ENCODE measurements at regions not wholly inside any gene's neighbourhood (a gene's known extent, or its start where the extent isn't known, plus 50 kb on each side); places are given as distances from the start of the nearest gene placed in this dataset.

DNA sequence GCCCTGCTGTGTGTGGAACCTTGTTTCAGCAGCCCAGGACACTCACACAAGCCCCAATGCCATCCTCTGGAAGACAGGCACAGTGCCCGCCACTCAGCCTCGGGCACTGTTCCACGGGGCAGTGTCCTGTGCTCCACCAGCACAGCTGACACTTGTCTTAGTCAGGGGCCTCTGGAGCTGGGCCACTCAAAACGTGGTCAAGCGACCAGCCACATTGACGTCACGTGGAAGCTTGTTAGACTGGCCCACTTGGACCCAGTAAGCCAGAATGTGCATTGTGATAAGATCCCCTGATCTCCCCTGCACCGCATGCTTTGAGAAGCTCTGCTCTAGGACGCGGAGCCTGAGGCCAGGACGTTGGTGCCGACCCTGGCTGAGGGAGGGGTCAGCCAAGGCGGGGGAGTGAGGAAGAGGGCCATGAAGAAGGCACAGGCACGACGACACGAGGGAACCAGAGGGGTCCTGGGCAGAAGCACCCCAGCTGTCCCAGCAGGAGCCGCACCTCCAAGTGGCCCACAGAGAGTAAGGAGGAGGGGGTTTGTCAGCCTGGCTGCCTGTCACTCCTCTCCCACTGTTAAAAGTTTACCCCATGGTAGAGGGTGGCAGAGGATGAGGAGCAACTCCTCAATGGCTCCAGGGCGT lies 64.6 kb downstream of the LINC01488 start:
- no peak for DNase-seq (ENCODE audit: low read depth)

GRCh38 chr11:69546735-69547370 lies 65.4 kb downstream of the LINC01488 start:
- no peak for DNase-seq (ENCODE audit: low read depth)

- DNase-seq (ENCODE audit: low read depth): no peak
Observed at GRCh38 chr11:69550846-69551245, 69.4 kb downstream of the LINC01488 start.

GRCh38 chr11:69551963-69552362 lies 70.5 kb downstream of the LINC01488 start:
- DNase-seq (ENCODE audit: low read depth): no peak

DNA sequence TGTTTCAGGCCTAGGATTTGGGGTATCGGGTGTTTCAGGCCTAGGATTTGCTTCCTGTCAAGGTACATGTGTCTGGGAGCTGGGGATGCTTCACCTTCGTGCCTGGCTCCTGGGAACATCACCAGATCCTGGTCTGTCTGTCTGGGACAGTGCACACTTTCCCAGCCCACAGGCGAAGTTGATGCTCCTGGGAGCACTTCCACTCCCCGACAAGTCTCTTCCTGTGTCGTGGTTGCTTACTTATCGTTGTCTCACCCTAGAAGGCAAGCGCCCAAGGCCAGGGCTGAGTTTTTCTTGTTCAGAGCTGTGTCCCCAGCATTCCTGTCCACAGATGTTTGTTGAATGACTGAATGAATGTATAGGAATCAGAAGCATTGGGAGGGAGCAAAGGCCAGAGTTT lies 71.5 kb downstream of the LINC01488 start:
- DNase-seq (ENCODE audit: low read depth): no peak

DNA sequence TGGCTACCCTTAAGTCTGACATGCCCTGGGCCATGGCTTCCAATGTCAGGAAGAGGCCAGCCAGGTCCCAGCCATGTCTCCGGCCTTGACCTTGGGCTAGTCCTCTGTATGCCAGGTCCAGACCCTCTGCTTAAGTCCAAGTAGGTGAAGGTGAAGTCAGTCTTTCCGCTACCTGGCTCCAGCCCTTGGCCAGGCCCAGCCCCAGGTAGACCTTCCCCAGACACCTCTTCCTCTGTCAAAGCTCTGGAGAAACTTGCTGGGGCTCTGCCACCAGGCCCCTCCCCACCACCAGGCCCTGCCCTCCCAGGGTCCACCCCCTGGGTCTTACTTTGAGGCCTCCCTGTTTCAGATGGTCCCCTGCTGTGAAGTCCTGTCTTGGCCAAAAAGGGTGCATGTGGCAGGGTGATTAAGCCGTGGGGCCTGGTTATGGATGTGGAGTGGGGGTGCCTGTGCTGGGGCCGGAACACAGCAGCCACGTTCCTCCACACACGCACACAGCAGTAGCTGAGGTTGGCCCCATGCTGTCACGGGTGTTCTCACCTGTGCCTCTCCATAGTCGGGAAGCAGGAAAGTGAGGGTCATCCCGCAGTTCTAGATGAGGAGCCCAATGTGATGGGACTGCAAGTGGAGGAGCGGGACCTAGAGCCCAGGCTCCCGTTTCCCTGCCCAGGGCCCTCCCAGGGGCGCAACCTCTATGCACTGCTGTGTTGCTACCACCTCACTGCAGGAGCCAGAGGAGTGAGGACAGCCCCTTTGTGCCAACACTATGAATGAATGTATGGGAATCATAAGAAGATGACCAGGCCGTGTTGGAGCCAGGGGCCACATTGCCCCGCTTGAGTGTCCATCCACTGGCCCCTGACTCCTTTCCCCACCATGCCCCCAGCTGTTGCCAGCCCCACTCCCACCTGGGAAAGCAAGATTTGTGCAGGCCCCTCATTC lies 72.2 kb downstream of the LINC01488 start:
- DNase-seq (ENCODE audit: low read depth): no peak

GRCh38 chr11:69554849-69555248 lies 73.4 kb downstream of the LINC01488 start:
- peak; percentile 2 for DNase-seq (ENCODE audit: low read depth)

GRCh38 chr11:69557266-69557665 lies 75.8 kb downstream of the LINC01488 start:
- no peak for DNase-seq (ENCODE audit: low read depth)

- DNase-seq (ENCODE audit: low read depth): no peak
Observed at GRCh38 chr11:69558519-69558941, 77.1 kb downstream of the LINC01488 start.

- DNase-seq (ENCODE audit: low read depth): no peak
Observed at GRCh38 chr11:69559181-69559580, 77.7 kb downstream of the LINC01488 start.

GRCh38 chr11:69560141-69560790 lies 78.8 kb downstream of the LINC01488 start:
- peak; percentile 2 for DNase-seq (ENCODE audit: low read depth)

GRCh38 chr11:69562302-69562701 lies 78.7 kb upstream of the CCND1 start:
- no peak for DNase-seq (ENCODE audit: low read depth)

GRCh38 chr11:69562816-69563215 lies 78.1 kb upstream of the CCND1 start:
- no peak for DNase-seq (ENCODE audit: low read depth)

GRCh38 chr11:69563306-69563705 lies 77.7 kb upstream of the CCND1 start:
- no peak for DNase-seq (ENCODE audit: low read depth)

DNA sequence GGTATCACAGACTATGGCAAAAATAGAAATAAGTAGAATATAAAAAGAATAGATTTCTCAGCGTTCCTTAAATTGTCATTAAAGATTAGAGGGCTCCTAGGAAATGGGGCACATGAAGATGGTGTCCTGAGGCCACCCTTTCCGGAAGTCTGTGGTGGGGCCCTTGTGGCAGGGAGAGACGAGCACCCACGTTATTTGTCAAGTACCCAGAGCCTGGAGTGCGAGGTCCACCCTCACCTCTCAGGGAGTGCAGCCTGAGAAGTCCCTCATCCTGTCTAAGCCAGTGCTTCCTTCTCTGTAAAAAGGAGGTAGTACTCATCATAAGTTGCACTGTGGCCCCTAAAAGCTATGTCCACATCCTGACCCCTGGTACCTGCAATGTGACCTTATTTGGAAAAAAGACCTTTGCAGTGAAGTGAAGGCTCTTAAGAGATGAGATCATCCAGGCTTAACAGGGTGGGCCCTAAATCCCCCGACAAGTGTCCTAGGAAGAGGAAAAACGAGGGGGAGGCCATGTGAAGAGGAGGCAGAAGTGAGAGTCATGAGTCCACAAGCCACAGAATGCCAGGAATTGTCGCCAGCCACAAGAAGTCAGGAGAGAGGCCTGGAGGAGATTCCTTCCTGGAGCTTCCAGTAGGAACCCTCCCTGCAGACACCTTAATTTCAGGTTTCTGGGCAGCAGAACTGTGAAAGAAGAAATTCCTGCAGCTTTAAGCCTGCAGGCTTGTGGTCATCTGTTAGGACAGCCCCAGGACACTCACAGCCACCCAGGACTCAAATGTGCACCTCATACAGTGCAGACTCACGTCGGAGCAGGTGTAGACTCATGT lies 76.8 kb upstream of the CCND1 start:
- peak; percentile 27 for DNase-seq (ENCODE audit: low read depth)

DNA sequence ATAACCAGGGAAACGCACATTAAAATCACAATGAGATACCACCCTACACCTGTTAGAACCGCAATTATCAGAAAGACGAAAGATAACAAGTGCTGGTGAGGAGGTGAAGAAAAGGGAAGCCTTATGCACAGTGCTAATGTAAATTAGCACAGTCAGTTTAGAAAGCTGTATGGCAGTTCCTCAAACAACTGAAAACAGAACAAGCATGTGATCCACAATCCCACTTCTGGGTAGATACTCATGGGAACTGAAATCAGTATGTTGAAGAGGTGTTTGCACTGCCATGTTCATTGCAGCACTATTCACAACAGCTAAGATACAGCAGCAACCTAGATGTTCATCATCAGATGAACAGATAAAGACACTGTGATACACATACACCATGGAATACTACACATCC lies 75.0 kb upstream of the CCND1 start:
- no peak for DNase-seq (ENCODE audit: low read depth)

DNA sequence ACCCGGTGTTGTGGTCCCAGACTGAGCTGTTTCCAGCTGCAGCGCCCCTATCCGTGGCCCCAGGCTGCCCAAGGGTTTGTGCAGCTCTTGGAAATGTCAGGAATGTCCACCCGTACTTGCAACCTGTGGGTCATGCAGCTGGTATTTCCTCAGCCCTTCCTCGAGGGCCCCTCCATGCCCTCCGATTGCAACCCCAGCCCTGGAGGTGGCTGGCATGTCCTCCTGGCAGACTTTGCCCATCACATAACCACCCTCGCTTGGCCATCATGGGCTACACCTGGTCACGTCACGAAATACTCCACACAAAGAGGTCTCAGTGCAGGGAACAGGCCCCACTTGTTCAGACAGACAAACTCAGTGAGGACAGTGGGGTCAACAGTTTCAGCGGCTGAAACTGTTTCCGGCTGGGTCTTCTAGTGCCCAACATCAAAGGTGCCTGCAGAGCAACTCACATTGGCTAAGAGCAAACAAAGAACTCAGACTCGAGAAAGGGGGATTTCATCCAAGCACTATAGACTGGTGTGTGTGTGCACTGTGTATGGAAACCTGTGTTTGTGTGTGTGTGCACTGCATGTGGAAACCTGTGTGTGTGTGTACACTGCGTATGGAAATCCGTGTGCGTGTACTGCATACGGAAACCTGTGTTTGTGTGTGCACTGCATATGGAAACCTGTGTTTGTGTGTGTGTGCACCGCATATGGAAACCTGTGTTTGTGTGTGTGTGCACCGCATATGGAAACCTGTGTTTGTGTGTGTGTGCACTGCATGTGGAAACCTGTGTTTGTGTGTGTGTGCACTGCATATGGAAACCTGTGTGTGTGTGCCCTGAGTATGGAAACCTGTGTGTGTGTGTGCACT lies 72.8 kb upstream of the CCND1 start:
- DNase-seq (ENCODE audit: low read depth): peak; percentile 20

DNA sequence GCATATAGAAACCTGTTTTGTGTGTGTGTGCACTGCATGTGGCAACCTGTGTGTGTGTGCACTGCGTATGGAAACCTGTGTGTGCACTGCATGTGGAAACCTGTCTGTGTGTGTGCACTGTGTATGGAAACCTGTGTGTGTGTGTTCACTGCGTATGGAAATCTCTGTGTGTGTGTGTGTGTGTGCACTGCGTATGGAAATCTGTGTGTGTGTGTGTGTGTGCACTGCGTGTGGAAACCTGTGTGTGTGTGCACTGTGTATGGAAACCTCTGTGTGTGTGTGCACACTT lies 72.2 kb upstream of the CCND1 start:
- no peak for DNase-seq (ENCODE audit: low read depth)

- no peak for DNase-seq (ENCODE audit: low read depth)
Observed at GRCh38 chr11:69569306-69570200, 71.4 kb upstream of the CCND1 start.

All from amniotic epithelial cell (primary cell).